ENCODE measurements at regions not wholly inside any gene's neighbourhood (a gene's known extent, or its start where the extent isn't known, plus 50 kb on each side); places are given as distances from the start of the nearest gene placed in this dataset.

DNA sequence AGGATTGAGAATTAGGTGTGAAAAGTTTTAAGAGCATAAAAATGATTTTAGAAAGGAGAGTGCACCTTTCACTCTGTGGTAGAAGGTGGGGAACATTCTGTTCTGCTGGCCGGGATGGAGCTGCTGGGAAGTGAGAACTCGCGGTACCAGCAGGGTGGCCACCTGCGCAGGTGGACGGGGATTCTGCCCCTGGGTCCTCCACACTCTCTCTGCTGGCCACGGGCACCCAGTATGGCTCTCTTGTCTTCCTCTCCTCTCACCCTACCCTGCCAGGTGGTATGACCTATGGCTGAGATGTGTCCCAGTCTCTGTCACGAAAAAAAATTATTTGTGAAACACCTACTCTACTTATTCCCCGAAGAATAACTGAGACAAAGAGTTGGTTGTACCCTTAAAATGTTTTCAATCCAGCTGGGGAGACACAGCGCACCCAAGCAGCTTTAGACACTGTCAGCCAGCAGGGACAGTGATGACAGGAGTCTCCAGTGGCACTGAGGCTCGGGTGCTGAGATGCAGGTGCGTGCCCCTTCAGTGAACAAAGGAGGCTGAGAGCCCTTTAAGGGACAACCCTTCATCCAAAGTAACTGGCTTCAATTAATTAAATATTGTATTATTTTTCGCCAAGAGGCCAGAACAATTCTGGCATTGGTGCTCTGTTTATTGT, 195.4 kb downstream of the TBXT start:
- DNase-seq (ENCODE audit: low read depth in 1 of 2, low spot score in 1 of 2) = no peak
- TF ChIP-seq JUND (IDR thresholded peaks at IDR 0.05; ENCODE audit: low read depth) = no peak
- in situ Hi-C loops (cut with HindIII; ENCODE audit: low pct_unique_long_range_greater_than_20kb, low sequenced_read_pairs) = no loop called here

DNA sequence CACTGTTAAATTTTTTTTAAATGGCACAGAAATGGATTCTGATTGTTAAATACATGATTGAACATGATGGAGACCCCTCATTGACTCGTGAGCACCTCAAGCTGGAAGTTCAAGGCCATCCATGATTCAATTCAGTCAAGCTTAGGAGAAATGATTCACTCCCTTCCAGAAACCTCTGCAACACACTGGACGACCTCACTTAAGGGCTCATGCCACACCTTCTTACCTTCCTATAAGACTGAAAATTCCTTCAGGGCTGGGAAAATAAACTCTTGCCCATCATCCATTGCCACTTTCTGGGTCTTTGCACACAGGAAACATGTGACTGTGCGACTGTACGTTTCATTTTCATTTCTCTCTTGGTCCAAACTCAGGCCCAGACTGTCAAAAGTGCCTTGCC, 196.4 kb downstream of the TBXT start:
- in situ Hi-C loops (cut with HindIII; ENCODE audit: low pct_unique_long_range_greater_than_20kb, low sequenced_read_pairs) = no loop called here
- DNase-seq (ENCODE audit: low read depth in 1 of 2, low spot score in 1 of 2) = no peak
- no peak for TF ChIP-seq JUND (IDR thresholded peaks at IDR 0.05; ENCODE audit: low read depth)

DNA sequence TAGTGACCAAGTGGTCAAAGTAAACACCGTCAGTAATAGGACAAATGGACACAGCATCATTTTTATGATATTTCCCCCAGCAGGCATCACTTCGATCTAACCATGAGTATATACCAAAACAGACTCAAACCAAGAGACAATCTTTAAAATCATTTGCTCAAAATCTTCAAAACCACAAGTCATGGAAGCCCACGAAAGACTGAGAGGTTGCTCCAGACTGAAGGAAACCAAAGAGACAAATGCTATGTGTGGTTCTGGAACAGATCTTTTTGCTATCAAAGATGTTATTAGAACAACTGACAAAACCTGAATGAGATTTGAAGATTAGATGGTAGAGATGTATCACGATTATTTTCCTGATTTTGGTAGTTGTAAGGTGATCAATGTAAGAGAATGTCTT, 197.7 kb downstream of the TBXT start:
- no peak for TF ChIP-seq JUND (IDR thresholded peaks at IDR 0.05; ENCODE audit: low read depth)
- DNase-seq (ENCODE audit: low read depth in 1 of 2, low spot score in 1 of 2) = no peak
- in situ Hi-C loops (cut with HindIII; ENCODE audit: low pct_unique_long_range_greater_than_20kb, low sequenced_read_pairs) = no loop called here

DNA sequence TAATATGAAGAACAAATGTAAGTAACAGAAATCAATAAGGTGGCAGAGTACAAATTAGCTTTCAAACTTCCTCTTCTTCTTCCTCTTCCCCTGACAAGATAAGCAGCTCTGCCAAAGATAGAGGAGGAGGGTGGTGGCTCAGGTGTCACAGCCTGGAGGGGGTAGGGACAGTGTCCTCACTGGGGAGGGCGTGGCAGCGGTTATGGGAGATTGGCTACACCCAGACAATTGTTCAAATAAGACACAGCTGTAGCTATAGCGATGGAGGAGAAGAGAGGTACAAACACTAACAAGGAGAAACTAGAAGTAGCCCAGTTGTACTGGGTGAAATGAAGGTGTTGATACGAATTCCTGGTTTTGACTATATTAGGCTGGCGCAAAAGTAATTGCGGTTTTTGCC, 198.5 kb downstream of the TBXT start:
- DNase-seq (ENCODE audit: low read depth in 1 of 2, low spot score in 1 of 2) = no peak
- TF ChIP-seq JUND (IDR thresholded peaks at IDR 0.05; ENCODE audit: low read depth) = no peak

DNA sequence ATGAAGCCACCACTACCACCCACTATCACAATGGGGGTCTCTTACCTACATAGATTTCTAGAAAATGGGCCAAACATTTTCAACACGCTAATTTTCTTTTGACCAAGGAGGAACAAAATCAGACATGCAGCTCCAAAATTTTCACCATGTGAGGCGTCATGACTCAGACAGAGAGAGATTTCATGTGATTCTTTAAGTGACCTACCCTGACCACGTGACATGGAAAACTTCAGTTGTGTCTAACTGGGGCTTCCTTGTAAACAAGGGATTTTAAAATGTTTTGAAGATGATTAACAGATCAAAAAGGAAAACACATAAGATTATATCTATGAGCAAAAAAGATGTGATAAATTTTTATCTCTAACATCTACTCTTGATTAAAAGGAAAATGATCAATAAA, 199.2 kb downstream of the TBXT start:
- in situ Hi-C loops (cut with HindIII; ENCODE audit: low pct_unique_long_range_greater_than_20kb, low sequenced_read_pairs) = no loop called here
- no peak for DNase-seq (ENCODE audit: low read depth in 1 of 2, low spot score in 1 of 2)
- TF ChIP-seq JUND (IDR thresholded peaks at IDR 0.05; ENCODE audit: low read depth) = no peak

More for the DNA sequence above, 198.5 kb downstream of the TBXT start:
- in situ Hi-C loops (cut with HindIII; ENCODE audit: low pct_unique_long_range_greater_than_20kb, low sequenced_read_pairs) = no loop called here

DNA sequence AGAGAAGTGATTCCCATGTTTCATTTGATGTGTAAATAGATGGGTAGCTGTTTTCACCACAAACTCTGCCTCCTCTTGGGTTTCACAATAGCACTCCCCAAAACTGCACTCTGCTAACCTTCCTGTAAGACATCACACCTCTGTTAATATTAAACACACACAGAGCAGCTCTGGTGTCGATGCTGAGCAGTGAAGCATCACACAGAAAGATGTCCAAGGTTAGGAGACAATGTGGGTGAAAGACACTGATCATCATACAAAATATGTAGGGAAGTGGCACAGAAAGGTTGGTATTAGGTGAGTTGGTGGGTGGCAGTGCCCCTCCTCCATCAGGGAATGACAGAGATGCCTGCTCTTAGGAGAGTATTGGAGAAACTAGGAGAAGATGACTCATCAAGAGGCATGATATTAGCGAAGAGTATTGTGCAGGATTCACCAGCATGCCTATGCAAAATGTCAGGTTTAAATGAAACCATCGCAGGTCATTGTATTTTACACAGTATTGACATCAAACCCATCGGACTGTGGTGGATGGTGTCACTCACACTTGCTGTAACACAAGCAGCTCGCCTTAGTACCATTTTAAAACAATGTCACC, 199.7 kb downstream of the TBXT start:
- DNase-seq (ENCODE audit: low read depth in 1 of 2, low spot score in 1 of 2) = no peak
- TF ChIP-seq JUND (IDR thresholded peaks at IDR 0.05; ENCODE audit: low read depth) = no peak
- in situ Hi-C loops (cut with HindIII; ENCODE audit: low pct_unique_long_range_greater_than_20kb, low sequenced_read_pairs) = no loop called here

DNA sequence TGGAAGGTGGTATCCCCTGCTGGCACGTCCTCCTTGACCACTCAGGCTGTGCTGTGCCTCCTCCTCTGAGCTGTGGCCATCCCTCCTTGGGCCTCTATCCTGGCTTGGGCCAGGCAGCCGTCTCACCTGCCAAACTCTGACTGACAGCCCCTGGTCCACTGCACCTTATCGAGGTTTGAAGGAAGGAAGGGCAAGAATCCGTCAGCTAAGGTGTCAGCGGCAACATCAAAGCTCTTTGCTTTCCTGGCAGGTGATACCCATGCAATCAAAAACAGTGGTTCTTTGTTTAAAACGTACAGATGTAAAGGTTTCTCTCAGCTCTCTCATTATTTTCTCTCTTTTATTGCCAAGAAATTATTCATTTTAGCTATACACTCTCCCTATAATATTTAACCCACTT, 203.9 kb downstream of the TBXT start:
- DNase-seq (ENCODE audit: low read depth in 1 of 2, low spot score in 1 of 2) = no peak
- TF ChIP-seq JUND (IDR thresholded peaks at IDR 0.05; ENCODE audit: low read depth) = no peak
- in situ Hi-C loops (cut with HindIII; ENCODE audit: low pct_unique_long_range_greater_than_20kb, low sequenced_read_pairs) = no loop called here

DNA sequence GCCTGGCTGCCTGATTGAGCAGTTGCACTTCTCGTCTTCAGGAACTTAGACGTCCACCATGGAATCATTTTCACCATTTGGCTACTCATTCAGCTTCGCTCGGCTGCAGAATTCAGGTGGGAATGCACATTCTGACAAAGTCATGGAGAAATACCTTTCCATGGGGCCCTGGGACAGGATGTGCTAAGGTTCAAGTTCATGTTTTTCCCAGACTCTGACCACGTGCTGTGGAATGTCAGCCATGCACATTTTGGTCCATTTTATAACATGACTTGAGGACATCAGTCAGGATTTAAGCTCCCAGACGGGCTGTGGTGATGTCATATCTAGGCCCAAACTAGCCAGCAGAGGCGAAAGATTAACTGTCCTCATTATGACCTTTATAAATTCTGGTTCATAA, 205.3 kb downstream of the TBXT start:
- TF ChIP-seq JUND (IDR thresholded peaks at IDR 0.05; ENCODE audit: low read depth) = no peak
- in situ Hi-C loops (cut with HindIII; ENCODE audit: low pct_unique_long_range_greater_than_20kb, low sequenced_read_pairs) = no loop called here
- DNase-seq (ENCODE audit: low read depth in 1 of 2, low spot score in 1 of 2) = no peak

DNA sequence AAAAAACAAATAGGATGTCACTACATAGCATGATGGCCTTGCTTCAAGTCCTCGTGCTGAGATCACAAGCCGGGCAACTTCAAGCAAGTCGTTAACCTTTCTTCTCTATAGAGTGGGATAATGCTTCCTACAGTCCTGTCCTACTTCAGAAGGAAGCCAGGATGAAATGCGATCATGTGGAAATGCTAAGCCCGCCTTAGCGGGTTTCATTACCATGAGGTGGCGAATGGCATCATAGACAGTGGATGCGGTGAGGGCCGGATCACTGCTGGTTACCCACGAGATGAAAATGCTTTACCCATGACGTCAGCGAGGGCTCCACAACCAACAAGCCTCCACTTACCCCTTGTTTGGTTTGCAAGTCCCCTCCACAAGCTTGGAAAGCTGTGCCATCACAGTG, 206.4 kb downstream of the TBXT start:
- in situ Hi-C loops (cut with HindIII; ENCODE audit: low pct_unique_long_range_greater_than_20kb, low sequenced_read_pairs) = no loop called here
- DNase-seq (ENCODE audit: low read depth in 1 of 2, low spot score in 1 of 2) = no peak
- no peak for TF ChIP-seq JUND (IDR thresholded peaks at IDR 0.05; ENCODE audit: low read depth)

DNA sequence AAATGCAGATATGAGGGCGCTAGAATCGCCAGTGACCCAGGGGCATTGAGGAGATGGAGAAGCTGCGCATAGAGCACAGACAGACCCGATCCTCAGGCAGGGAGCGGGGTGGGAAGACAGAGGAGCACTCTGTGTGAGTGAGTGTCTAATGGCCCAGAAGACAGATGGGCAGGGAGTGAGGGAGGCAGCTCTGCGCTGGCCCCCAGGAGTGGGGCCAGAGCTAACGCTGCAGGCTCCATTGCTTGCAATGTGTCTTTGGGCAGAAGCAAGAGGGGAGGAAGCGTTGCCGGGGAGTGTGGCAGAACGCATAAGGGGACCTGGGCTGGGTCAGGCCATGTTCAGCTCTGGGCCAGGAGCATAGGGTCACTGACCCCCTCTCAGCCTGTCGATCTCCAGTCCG, 207.0 kb downstream of the TBXT start:
- in situ Hi-C loops (cut with HindIII; ENCODE audit: low pct_unique_long_range_greater_than_20kb, low sequenced_read_pairs) = no loop called here
- DNase-seq (ENCODE audit: low read depth in 1 of 2, low spot score in 1 of 2) = no peak
- TF ChIP-seq JUND (IDR thresholded peaks at IDR 0.05; ENCODE audit: low read depth) = no peak

DNA sequence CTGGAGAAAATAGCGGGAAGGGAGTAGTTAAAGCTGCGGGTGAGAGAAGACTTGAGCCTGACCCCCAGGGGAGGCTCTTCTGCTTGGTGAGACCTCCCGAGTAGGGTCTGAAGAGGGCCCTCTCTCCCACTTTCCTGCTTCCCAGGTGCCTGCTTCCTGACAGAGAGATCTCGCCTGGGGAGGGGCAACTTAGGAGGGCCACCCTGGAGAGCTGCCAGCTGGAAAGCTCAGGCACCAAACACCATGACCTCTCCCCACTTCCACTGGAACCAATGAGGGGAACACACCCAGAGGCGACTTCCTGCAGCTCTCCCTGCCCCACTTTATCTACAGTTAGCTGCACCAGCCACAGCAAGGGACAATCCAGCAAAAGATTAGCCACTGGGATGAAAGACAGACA, 208.0 kb downstream of the TBXT start:
- in situ Hi-C loops (cut with HindIII; ENCODE audit: low pct_unique_long_range_greater_than_20kb, low sequenced_read_pairs) = no loop called here
- TF ChIP-seq JUND (IDR thresholded peaks at IDR 0.05; ENCODE audit: low read depth) = no peak
- no peak for DNase-seq (ENCODE audit: low read depth in 1 of 2, low spot score in 1 of 2)

DNA sequence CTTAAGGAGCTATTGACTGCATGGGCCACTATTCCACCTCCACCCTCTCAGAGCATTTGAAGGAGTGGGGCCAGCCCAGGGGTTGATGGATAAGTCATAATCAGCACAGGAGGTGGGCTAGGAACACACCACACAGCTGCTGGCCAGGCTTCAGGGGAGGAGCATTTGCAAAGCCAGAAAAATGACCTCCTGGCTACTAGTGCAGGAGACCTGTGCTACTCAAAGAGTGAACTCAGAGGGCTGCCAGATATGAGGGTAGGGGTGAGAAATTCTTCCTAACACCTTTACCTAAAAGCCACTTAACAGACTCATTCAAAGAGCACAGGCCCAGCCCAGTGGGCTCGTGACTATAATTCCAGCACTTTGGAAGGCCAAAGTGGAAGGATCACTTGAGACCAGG, 210.8 kb downstream of the TBXT start:
- in situ Hi-C loops (cut with HindIII; ENCODE audit: low pct_unique_long_range_greater_than_20kb, low sequenced_read_pairs) = no loop called here
- DNase-seq (ENCODE audit: low read depth in 1 of 2, low spot score in 1 of 2) = no peak
- no peak for TF ChIP-seq JUND (IDR thresholded peaks at IDR 0.05; ENCODE audit: low read depth)

DNA sequence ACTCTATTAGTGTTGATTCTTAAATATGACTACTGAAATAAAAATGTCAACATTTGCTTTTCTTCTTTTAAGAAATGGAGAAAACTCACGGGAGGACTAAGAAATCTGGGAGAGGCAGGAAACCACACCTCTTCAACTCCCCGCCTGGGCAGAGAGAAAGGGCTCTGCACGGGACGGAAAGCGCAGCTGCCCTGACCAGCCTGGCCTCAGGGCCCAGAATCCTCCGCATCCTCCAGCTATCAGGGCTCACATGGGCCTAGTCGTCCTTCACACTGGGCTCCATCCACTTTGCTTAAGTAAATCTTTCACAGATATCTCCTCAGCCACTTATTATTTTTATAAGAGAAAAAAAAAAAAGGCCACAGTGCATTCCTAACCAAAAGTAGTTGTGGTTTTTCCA, 215.1 kb downstream of the TBXT start:
- in situ Hi-C loops (cut with HindIII; ENCODE audit: low pct_unique_long_range_greater_than_20kb, low sequenced_read_pairs) = no loop called here

DNA sequence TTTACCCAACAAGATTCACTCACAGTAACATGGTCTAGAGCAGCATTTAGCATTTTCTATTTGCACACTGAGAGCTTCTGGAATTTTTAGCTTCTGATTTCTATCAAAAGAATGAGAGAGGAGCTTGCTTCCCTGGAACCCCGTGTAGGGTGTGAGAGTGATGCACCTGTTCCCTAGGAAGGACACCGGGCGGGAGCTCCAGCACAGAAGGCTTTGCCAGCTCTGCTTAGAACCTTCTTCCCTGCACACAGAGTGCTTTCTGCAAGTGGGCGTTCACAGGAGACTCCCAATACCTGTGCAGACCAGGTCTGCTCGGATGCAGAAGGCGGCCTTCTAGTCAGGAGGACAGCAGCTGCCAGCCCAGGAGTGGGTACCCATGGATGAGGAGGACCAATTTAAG, 217.3 kb downstream of the TBXT start:
- in situ Hi-C loops (cut with HindIII; ENCODE audit: low pct_unique_long_range_greater_than_20kb, low sequenced_read_pairs) = no loop called here
- TF ChIP-seq JUND (IDR thresholded peaks at IDR 0.05; ENCODE audit: low read depth) = no peak

More for the DNA sequence above, 215.1 kb downstream of the TBXT start:
- DNase-seq (ENCODE audit: low read depth in 1 of 2, low spot score in 1 of 2) = no peak
- no peak for TF ChIP-seq JUND (IDR thresholded peaks at IDR 0.05; ENCODE audit: low read depth)

More for the DNA sequence above, 217.3 kb downstream of the TBXT start:
- DNase-seq (ENCODE audit: low read depth in 1 of 2, low spot score in 1 of 2) = no peak

Data from T47D (cell line).